Stimulated activated CD8-positive, alpha-beta memory T cell treated with anti-CD3 and anti-CD28 coated beads, Interleukin-7, amount 100 ng/mL, for 1 hour (primary cell): ENCODE measurements at regions not wholly inside any gene's neighbourhood (a gene's known extent, or its start where the extent isn't known, plus 50 kb on each side); places are given as distances from the start of the nearest gene placed in this dataset.
"Not testable (repeated sequence)": the region's sequence is repeated elsewhere in the genome, so short reads cannot be mapped to it uniquely, and the experiment has no call there.

Experiments used
- DNase-seq, 2 donors: peaks; one replicate each; pipeline ENCODE4 v3.0.0-alpha.2; 2020; ENCODE audit warnings: low read depth in 2 of 2

GRCh38 chr18:40272630-40273231 is 1682.3 kb upstream of the PIK3C3 start:
- DNase-seq, result no peak

- DNase-seq, result no peak
Observed at GRCh38 chr18:40259115-40259835, 1695.8 kb upstream of the PIK3C3 start.

GRCh38 chr18:40258311-40258710 is 1696.7 kb upstream of the PIK3C3 start:
- no peak for DNase-seq

GRCh38 chr18:40250236-40250635 is 1704.8 kb upstream of the PIK3C3 start:
- DNase-seq, result no peak

- no peak for DNase-seq
Observed at GRCh38 chr18:40249390-40250080, 1705.5 kb upstream of the PIK3C3 start.

GRCh38 chr18:40245612-40246011 is 1709.4 kb upstream of the PIK3C3 start:
- not testable (repeated sequence) for DNase-seq

GRCh38 chr18:40243607-40244006 is 1711.4 kb upstream of the PIK3C3 start:
- no peak for DNase-seq

- no peak for DNase-seq
Observed at GRCh38 chr18:40235836-40236235, 1719.2 kb upstream of the PIK3C3 start.

GRCh38 chr18:40235323-40235722 is 1719.7 kb upstream of the PIK3C3 start:
- DNase-seq, result no peak

GRCh38 chr18:40233931-40234616 is 1721.0 kb upstream of the PIK3C3 start:
- DNase-seq, result no peak

- no peak for DNase-seq
Observed at GRCh38 chr18:40222776-40223175, 1732.3 kb upstream of the PIK3C3 start.

GRCh38 chr18:40216856-40217255 is 1738.2 kb upstream of the PIK3C3 start:
- no peak for DNase-seq

GRCh38 chr18:40215979-40216378 is 1739.1 kb upstream of the PIK3C3 start:
- no peak for DNase-seq

GRCh38 chr18:40210696-40211095 is 1744.3 kb upstream of the PIK3C3 start:
- DNase-seq, result no peak

GRCh38 chr18:40208958-40209357 is 1746.1 kb upstream of the PIK3C3 start:
- DNase-seq, result no peak

GRCh38 chr18:40197711-40198110 is 1757.3 kb upstream of the PIK3C3 start:
- no peak for DNase-seq

- DNase-seq, result no peak
Observed at GRCh38 chr18:40186677-40187076, 1768.4 kb upstream of the PIK3C3 start.

- DNase-seq, result no peak
Observed at GRCh38 chr18:40179729-40180461, 1775.1 kb upstream of the PIK3C3 start.

GRCh38 chr18:40168026-40168425 is 1787.0 kb upstream of the PIK3C3 start:
- no peak for DNase-seq

GRCh38 chr18:40163254-40163653 is 1791.8 kb upstream of the PIK3C3 start:
- no peak for DNase-seq

- no peak for DNase-seq
Observed at GRCh38 chr18:40160361-40160760, 1794.7 kb upstream of the PIK3C3 start.
